ENCODE measurements at regions not wholly inside any gene's neighbourhood (a gene's known extent, or its start where the extent isn't known, plus 50 kb on each side); places are given as distances from the start of the nearest gene placed in this dataset.
"Not testable (repeated sequence)": the region's sequence is repeated elsewhere in the genome, so short reads cannot be mapped to it uniquely, and the experiment has no call there.

GRCh38 chr13:54263868-54264267 lies 1235.3 kb downstream of the OLFM4 start:
- DNase-seq (ENCODE audit: low read depth, low spot score) (no peak), FAIRE-seq (no peak)
- H4K20me1 ChIP-seq (replicated peaks; ENCODE audit: control insufficient read depth, extremely low read depth, insufficient read depth, low read length): no peaks in the 10 kb centered on the region
- ChIA-PET POLR2A (no interaction called here), CTCF (no interaction called here)
- H3K9me1 ChIP-seq (replicated peaks; ENCODE audit: control insufficient read depth, extremely low read depth, insufficient read depth, low read length): no peaks in the 10 kb centered on the region
- H3K4me3 ChIP-seq (replicated peaks in 1 of 3; ENCODE audit: insufficient read depth in 1 of 3, low read depth in 1 of 3, low read length in 3 of 3): no peak overlapping the region
- intact Hi-C loops (cut with micrococcal nuclease): no loop called here
- no peaks in the 10 kb centered on the region for H3K36me3 ChIP-seq (ENCODE audit: control insufficient read depth in 2 of 2, extremely low read depth in 1 of 2, insufficient read depth in 2 of 2, low read length in 2 of 2)
- no peaks in the 10 kb centered on the region for H3K79me2 ChIP-seq (ENCODE audit: control insufficient read depth, insufficient read depth, low read length)
- H3K27me3 ChIP-seq (ENCODE audit: control insufficient read depth in 2 of 2, insufficient read depth in 2 of 2, low read length in 2 of 2): no peaks in the 10 kb centered on the region
- BruUV-seq (replicated peaks): no TSS peak
- TF ChIP-seq MYC (IDR thresholded peaks at IDR 0.05; ENCODE audit: low read depth, low read length) (no peak), GATA2 (IDR thresholded peaks at IDR 0.05; ENCODE audit: insufficient read depth, insufficient read length, low read depth, low read length) (no peak), MAX (IDR thresholded peaks at IDR 0.05; ENCODE audit: insufficient read depth, insufficient read length) (no peak), POLR2A (IDR thresholded peaks at IDR 0.05; ENCODE audit: low read depth, low read length) (no peak), POLR2AphosphoS5 (IDR thresholded peaks at IDR 0.05; ENCODE audit: insufficient read depth, low read depth, low read length) (no peak), FOS (IDR thresholded peaks at IDR 0.05; ENCODE audit: borderline replicate concordance, insufficient read depth, low read length) (no peak), CTCF (IDR thresholded peaks at IDR 0.05; ENCODE audit: extremely low read depth in 1 of 2, insufficient read depth in 1 of 2, low read depth in 1 of 2, low read length in 2 of 2) (no peak), JUN (IDR thresholded peaks at IDR 0.05; ENCODE audit: borderline replicate concordance, insufficient read depth, insufficient read length, low read depth) (no peak), EZH2 (IDR thresholded peaks at IDR 0.05; ENCODE audit: borderline replicate concordance, low read depth, low read length, severe bottlenecking) (no peak)
- no peak overlapping the region for H2AFZ ChIP-seq (ENCODE audit: low read depth, low read length)
- H3K4me1 ChIP-seq (ENCODE audit: control insufficient read depth, extremely low read depth, insufficient read depth, low read length): no peaks in the 10 kb centered on the region
- H3K9me3 ChIP-seq (replicated peaks; ENCODE audit: control insufficient read depth, insufficient read depth, low read length): no peaks in the 10 kb centered on the region
- H3K27ac ChIP-seq (ENCODE audit: insufficient read depth, low read depth, low read length): no peak overlapping the region
- no peak overlapping the region for H3K9ac ChIP-seq (replicated peaks; ENCODE audit: extremely low read depth, insufficient read depth, low read length)
- H3K4me2 ChIP-seq (ENCODE audit: insufficient read depth, low read length): no peak overlapping the region
- dilution Hi-C loops (cut with MboI; ENCODE audit: extremely low pct_ligation_motif_present, low sequenced_read_pairs): no loop called here

- H3K9me1 ChIP-seq (replicated peaks; ENCODE audit: control insufficient read depth, extremely low read depth, insufficient read depth, low read length); H3K4me1 ChIP-seq (ENCODE audit: control insufficient read depth, extremely low read depth, insufficient read depth, low read length); H3K9me3 ChIP-seq (replicated peaks; ENCODE audit: control insufficient read depth, insufficient read depth, low read length); H4K20me1 ChIP-seq (replicated peaks; ENCODE audit: control insufficient read depth, extremely low read depth, insufficient read depth, low read length); dilution Hi-C loops (cut with MboI; ENCODE audit: extremely low pct_ligation_motif_present, low sequenced_read_pairs); CTCF ChIA-PET; H3K27me3 ChIP-seq (ENCODE audit: control insufficient read depth in 2 of 2, insufficient read depth in 2 of 2, low read length in 2 of 2); DNase-seq (ENCODE audit: low read depth, low spot score); H2AFZ ChIP-seq (ENCODE audit: low read depth, low read length); H3K79me2 ChIP-seq (ENCODE audit: control insufficient read depth, insufficient read depth, low read length); H3K4me2 ChIP-seq (ENCODE audit: insufficient read depth, low read length); FAIRE-seq; H3K4me3 ChIP-seq (replicated peaks in 1 of 3; ENCODE audit: insufficient read depth in 1 of 3, low read depth in 1 of 3, low read length in 3 of 3); BruUV-seq (replicated peaks); H3K9ac ChIP-seq (replicated peaks; ENCODE audit: extremely low read depth, insufficient read depth, low read length); POLR2A ChIA-PET; H3K36me3 ChIP-seq (ENCODE audit: control insufficient read depth in 2 of 2, extremely low read depth in 1 of 2, insufficient read depth in 2 of 2, low read length in 2 of 2); intact Hi-C loops (cut with micrococcal nuclease); H3K27ac ChIP-seq (ENCODE audit: insufficient read depth, low read depth, low read length): not testable (repeated sequence)
These were observed 1238.6 kb downstream of the OLFM4 start for GRCh38 chr13:54267253-54267668.

- H3K4me2 ChIP-seq (ENCODE audit: insufficient read depth, low read length); CTCF ChIA-PET; H3K9me3 ChIP-seq (replicated peaks; ENCODE audit: control insufficient read depth, insufficient read depth, low read length); intact Hi-C loops (cut with micrococcal nuclease); DNase-seq (ENCODE audit: low read depth, low spot score); FAIRE-seq; POLR2A ChIA-PET; H3K4me1 ChIP-seq (ENCODE audit: control insufficient read depth, extremely low read depth, insufficient read depth, low read length); H3K79me2 ChIP-seq (ENCODE audit: control insufficient read depth, insufficient read depth, low read length); H3K9me1 ChIP-seq (replicated peaks; ENCODE audit: control insufficient read depth, extremely low read depth, insufficient read depth, low read length); H3K36me3 ChIP-seq (ENCODE audit: control insufficient read depth in 2 of 2, extremely low read depth in 1 of 2, insufficient read depth in 2 of 2, low read length in 2 of 2); H3K27ac ChIP-seq (ENCODE audit: insufficient read depth, low read depth, low read length); BruUV-seq (replicated peaks); H3K27me3 ChIP-seq (ENCODE audit: control insufficient read depth in 2 of 2, insufficient read depth in 2 of 2, low read length in 2 of 2); H2AFZ ChIP-seq (ENCODE audit: low read depth, low read length); H3K4me3 ChIP-seq (replicated peaks in 1 of 3; ENCODE audit: insufficient read depth in 1 of 3, low read depth in 1 of 3, low read length in 3 of 3); H3K9ac ChIP-seq (replicated peaks; ENCODE audit: extremely low read depth, insufficient read depth, low read length); H4K20me1 ChIP-seq (replicated peaks; ENCODE audit: control insufficient read depth, extremely low read depth, insufficient read depth, low read length); dilution Hi-C loops (cut with MboI; ENCODE audit: extremely low pct_ligation_motif_present, low sequenced_read_pairs): not testable (repeated sequence)
These were observed 1239.5 kb downstream of the OLFM4 start for GRCh38 chr13:54268013-54268695.
